HFFc6 (cell line): ENCODE measurements at regions not wholly inside any gene's neighbourhood (a gene's known extent, or its start where the extent isn't known, plus 50 kb on each side); places are given as distances from the start of the nearest gene placed in this dataset.
"Not testable (repeated sequence)": the region's sequence is repeated elsewhere in the genome, so short reads cannot be mapped to it uniquely, and the experiment has no call there.

Experiments used
- DNase-seq: peaks from one replicate; pipeline ENCODE4 v3.0.0-alpha.2; 2018
- H3K27ac Mint-ChIP-seq: 2 replicates; pipeline ENCODE4 v1.8.0; 2020; ENCODE audit warnings: mild to moderate bottlenecking, mixed read lengths
- H3K27me3 Mint-ChIP-seq: 2 replicates; pipeline ENCODE4 v1.8.0; 2021; ENCODE audit warnings: mild to moderate bottlenecking, moderate library complexity, mixed read lengths; ENCODE audit not compliant: insufficient read depth
- H3K36me3 Mint-ChIP-seq: 2 replicates; pipeline ENCODE4 v1.8.0; 2021; ENCODE audit warnings: low read depth, mixed read lengths
- H3K4me1 Mint-ChIP-seq: 2 replicates; pipeline ENCODE4 v1.8.0; 2020; ENCODE audit warnings: low read depth, mixed read lengths
- H3K4me3 Mint-ChIP-seq: 2 replicates; pipeline ENCODE4 v1.8.0; 2020; ENCODE audit warnings: mild to moderate bottlenecking, moderate library complexity, mixed read lengths
- H3K9me3 Mint-ChIP-seq: 2 replicates; pipeline ENCODE4 v1.8.0; 2020; ENCODE audit warnings: mild to moderate bottlenecking, mixed read lengths
- CTCF ChIP-seq: fragments of 200-600 bp; sonication (generic); IDR thresholded peaks from 2 replicates; pipeline ENCODE4 v1.5.0; 2021; ENCODE audit warnings: antibody characterized with exemption, mild to moderate bottlenecking

GRCh38 chr2:140086964-140087363 lies 1306.8 kb upstream of the NXPH2 start:
- TF ChIP-seq CTCF: no peak
- Mint-ChIP-seq H3K9me3 (peaks cover 51% of the 10 kb centered on the region), H3K27ac (no peak overlapping the region), H3K36me3 (peaks cover 4% of the 10 kb centered on the region; the same call in 1 of the 2 replicates), H3K27me3 (no peaks in the 10 kb centered on the region; the same call in 1 of the 2 replicates), H3K4me3 (no peak overlapping the region), H3K4me1 (no peaks in the 10 kb centered on the region)
- no peak for DNase-seq

- peaks cover 54% of the 10 kb centered on the region for H3K9me3 Mint-ChIP-seq
- no peak overlapping the region for H3K4me3 Mint-ChIP-seq
- no peaks in the 10 kb centered on the region; the same call in 1 of the 2 replicates for H3K27me3 Mint-ChIP-seq
- no peak for DNase-seq
- no peaks in the 10 kb centered on the region for H3K4me1 Mint-ChIP-seq
- no peak for TF ChIP-seq CTCF
- H3K36me3 Mint-ChIP-seq: peaks cover 4% of the 10 kb centered on the region; the same call in 1 of the 2 replicates
- H3K27ac Mint-ChIP-seq: no peak overlapping the region
Observed at GRCh38 chr2:140085674-140086073, 1305.5 kb upstream of the NXPH2 start.

- no peak for TF ChIP-seq CTCF
Observed at GRCh38 chr2:140079038-140079437, 1298.8 kb upstream of the NXPH2 start.

GRCh38 chr2:140076164-140076563 lies 1296.0 kb upstream of the NXPH2 start:
- H3K4me3 Mint-ChIP-seq: no peak overlapping the region
- DNase-seq: no peak
- peaks cover 48% of the 10 kb centered on the region for H3K9me3 Mint-ChIP-seq
- no peaks in the 10 kb centered on the region for H3K4me1 Mint-ChIP-seq
- no peak for TF ChIP-seq CTCF
- H3K27ac Mint-ChIP-seq: no peak overlapping the region
- H3K27me3 Mint-ChIP-seq: no peaks in the 10 kb centered on the region
- peaks cover 5% of the 10 kb centered on the region; the same call in 1 of the 2 replicates for H3K36me3 Mint-ChIP-seq

More at GRCh38 chr2:140079038-140079437, 1298.8 kb upstream of the NXPH2 start:
- Mint-ChIP-seq H3K27me3 (no peaks in the 10 kb centered on the region), H3K27ac (no peak overlapping the region), H3K36me3 (peaks cover 5% of the 10 kb centered on the region; the same call in 1 of the 2 replicates), H3K4me1 (no peaks in the 10 kb centered on the region), H3K4me3 (no peak overlapping the region), H3K9me3 (peaks cover 47% of the 10 kb centered on the region)
- DNase-seq: no peak

GRCh38 chr2:140073763-140074162 lies 1293.6 kb upstream of the NXPH2 start:
- H3K27ac Mint-ChIP-seq, H3K27me3 Mint-ChIP-seq, H3K36me3 Mint-ChIP-seq, H3K4me1 Mint-ChIP-seq, DNase-seq, H3K4me3 Mint-ChIP-seq: not testable (repeated sequence)
- H3K9me3 Mint-ChIP-seq: peaks cover 57% of the 10 kb centered on the region

GRCh38 chr2:140067661-140068060 lies 1287.5 kb upstream of the NXPH2 start:
- no peaks in the 10 kb centered on the region for H3K4me1 Mint-ChIP-seq
- H3K27ac Mint-ChIP-seq: no peak overlapping the region
- H3K9me3 Mint-ChIP-seq: peaks cover 48% of the 10 kb centered on the region
- no peaks in the 10 kb centered on the region; the same call in 1 of the 2 replicates for H3K27me3 Mint-ChIP-seq
- H3K36me3 Mint-ChIP-seq: no peaks in the 10 kb centered on the region
- no peak overlapping the region for H3K4me3 Mint-ChIP-seq
- no peak for TF ChIP-seq CTCF
- DNase-seq: no peak
